H1 (cell line): ENCODE measurements at regions not wholly inside any gene's neighbourhood (a gene's known extent, or its start where the extent isn't known, plus 50 kb on each side); places are given as distances from the start of the nearest gene placed in this dataset.

Source experiments
- CTCF ChIA-PET: fragments of 300-600 bp; sonication (Branson Sonifier 250); formaldehyde crosslinking; loops from one replicate; lab custom pipeline; 2021; ENCODE audit not compliant: partially characterized antibody; lab: Charles Lee
- POLR2A ChIA-PET: fragments of 300-600 bp; sonication (Branson Sonifier 250); formaldehyde crosslinking; loops from one replicate; lab custom pipeline; 2021; ENCODE audit warnings: inconsistent platforms; ENCODE audit not compliant: partially characterized antibody; lab: Charles Lee
- DNase-seq, 2 experiments: peaks; one replicate each; pipeline versions ENCODE4 v3.0.0 to v3.0.0-alpha.2; 2010 to 2022; ENCODE audit warnings: low spot score in 2 of 2, low read depth in 1 of 2, mixed read lengths in 1 of 2
- FAIRE-seq: peaks from 2 replicates; lab custom pipeline; 2011; peaks lifted over from hg19 to GRCh38; lab: Jason Lieb, UNC
- H2AFZ ChIP-seq: 2 replicates; pipeline ENCODE4 v1.8.1; 2012; ENCODE audit warnings: low read length, inconsistent platforms
- H2AK5ac ChIP-seq: 2 replicates; pipeline ENCODE4 v1.6.1; 2013; ENCODE audit warnings: low read depth, low read length
- H2BK120ac ChIP-seq: replicated peaks from 2 replicates; pipeline ENCODE3; 2013; ENCODE audit warnings: low read depth, low read length, inconsistent platforms
- H2BK12ac ChIP-seq: 2 replicates; pipeline ENCODE4 v1.6.1; 2013; ENCODE audit warnings: low read depth, low read length
- H2BK15ac ChIP-seq: 2 replicates; pipeline ENCODE4 v1.6.1; 2013; ENCODE audit warnings: low read length
- H2BK20ac ChIP-seq: 2 replicates; pipeline ENCODE4 v1.6.1; 2013; ENCODE audit warnings: low read length
- H2BK5ac ChIP-seq: 2 replicates; pipeline ENCODE4 v1.6.1; 2013; ENCODE audit warnings: low read depth, low read length
- H3K14ac ChIP-seq: 2 replicates; pipeline ENCODE4 v1.6.1; 2013; ENCODE audit warnings: inconsistent platforms; ENCODE audit not compliant: insufficient read length
- H3K18ac ChIP-seq: 2 replicates; pipeline ENCODE4 v1.6.1; 2013; ENCODE audit warnings: low read length; ENCODE audit errors: extremely low read depth
- H3K23ac ChIP-seq: 2 replicates; pipeline ENCODE4 v1.6.1; 2013; ENCODE audit warnings: inconsistent platforms; ENCODE audit not compliant: insufficient read length
- H3K23me2 ChIP-seq: 2 replicates; pipeline ENCODE4 v1.6.1; 2013; ENCODE audit warnings: low read depth, low read length
- H3K27ac ChIP-seq: 2 replicates; pipeline ENCODE4 v1.6.1; 2011; ENCODE audit warnings: low read depth, low read length, inconsistent platforms
- H3K27me3 ChIP-seq, 4 experiments: replicated peaks in 1 of 4; 1 replicate in 1 of 4; 2 replicates in 3 of 4; pipeline versions ENCODE4 v1.6.1 to v1.8.1; 2011 to 2013; ENCODE audit warnings: low read length in 3 of 4, mild to moderate bottlenecking in 3 of 4, inconsistent platforms in 2 of 4, mixed read lengths in 2 of 4, moderate library complexity in 1 of 4; ENCODE audit not compliant: control insufficient read depth in 3 of 4, insufficient read depth in 3 of 4; ENCODE audit errors: extremely low read depth in 1 of 4
- H3K36me3 ChIP-seq, 4 experiments: 2 replicates each; pipeline versions ENCODE4 v1.6.1 to v1.8.1; 2011 to 2013; ENCODE audit warnings: mild to moderate bottlenecking in 4 of 4, low read length in 3 of 4, moderate library complexity in 2 of 4, control low read depth in 1 of 4, inconsistent platforms in 1 of 4; ENCODE audit not compliant: insufficient read depth in 4 of 4, control insufficient read depth in 2 of 4
- H3K4ac ChIP-seq: replicated peaks from 2 replicates; pipeline ENCODE3; 2013; ENCODE audit warnings: low read length, low read depth, mixed read lengths, inconsistent platforms; ENCODE audit not compliant: insufficient read length
- H3K4me1 ChIP-seq, 4 experiments: replicated peaks in 1 of 4; 1 replicate in 1 of 4; 2 replicates in 3 of 4; pipeline versions ENCODE4 v1.6.1 to v1.8.1; 2011 to 2013; ENCODE audit warnings: low read length in 3 of 4, inconsistent platforms in 2 of 4, mixed read lengths in 1 of 4; ENCODE audit not compliant: insufficient read depth in 4 of 4, control insufficient read depth in 3 of 4
- H3K4me2 ChIP-seq, 2 experiments: 2 replicates each; pipeline versions ENCODE4 v1.6.1 to v1.8.1; 2011 to 2013; ENCODE audit warnings: low read depth in 2 of 2, low read length in 2 of 2, control low read depth in 1 of 2, inconsistent platforms in 1 of 2, mild to moderate bottlenecking in 1 of 2; ENCODE audit not compliant: insufficient read depth in 1 of 2
- H3K4me3 ChIP-seq, 4 experiments: fragments of 200-600, 300-600 bp in 1 of 4; sonication (generic), shearing (Covaris generic), sonication (Bioruptor Twin) in 1 of 4; 2 replicates each; pipeline versions ENCODE4 v1.5.1 to v1.8.1; 2011 to 2016; ENCODE audit warnings: low read length in 4 of 4, low read depth in 3 of 4, control low read depth in 2 of 4, inconsistent platforms in 2 of 4, mild to moderate bottlenecking in 2 of 4, mixed read lengths in 1 of 4, moderate library complexity in 1 of 4; ENCODE audit not compliant: insufficient read depth in 2 of 4; ENCODE audit errors: extremely low read depth in 1 of 4
- H3K56ac ChIP-seq: replicated peaks from 2 replicates; pipeline ENCODE3; 2013; ENCODE audit warnings: low read depth, mild to moderate bottlenecking, mixed read lengths, low read length, inconsistent platforms; ENCODE audit not compliant: insufficient read length
- H3K79me1 ChIP-seq: 2 replicates; pipeline ENCODE4 v1.6.1; 2013; ENCODE audit warnings: low read depth, low read length, control low read depth
- H3K79me2 ChIP-seq, 2 experiments: 2 replicates each; pipeline versions ENCODE4 v1.6.1 to v1.8.1; 2012 to 2013; ENCODE audit warnings: low read length in 2 of 2, mild to moderate bottlenecking in 2 of 2, inconsistent platforms in 1 of 2; ENCODE audit not compliant: insufficient read depth in 2 of 2, control insufficient read depth in 1 of 2
- H3K9ac ChIP-seq, 4 experiments: replicated peaks in 1 of 4; 1 replicate in 1 of 4; 2 replicates in 3 of 4; pipeline versions ENCODE4 v1.6.1 to v1.8.1; 2011 to 2013; ENCODE audit warnings: low read depth in 3 of 4, low read length in 3 of 4, control low read depth in 2 of 4, mild to moderate bottlenecking in 2 of 4, moderate library complexity in 2 of 4, inconsistent platforms in 1 of 4; ENCODE audit errors: extremely low read depth in 1 of 4
- H3K9me3 ChIP-seq, 2 experiments: 2 replicates each; pipeline versions ENCODE4 v1.6.1 to v1.8.1; 2012 to 2013; ENCODE audit warnings: mild to moderate bottlenecking in 2 of 2, moderate library complexity in 2 of 2, control low read depth in 1 of 2, inconsistent platforms in 1 of 2, low read depth in 1 of 2, low read length in 1 of 2, mixed read lengths in 1 of 2; ENCODE audit not compliant: insufficient read depth in 2 of 2
- H4K20me1 ChIP-seq, 2 experiments: replicated peaks in 1 of 2; 2 replicates each; pipeline versions ENCODE3 to v1.8.1; 2011 to 2013; ENCODE audit warnings: inconsistent platforms in 2 of 2, low read length in 2 of 2, mild to moderate bottlenecking in 1 of 2; ENCODE audit not compliant: insufficient read depth in 2 of 2, control insufficient read depth in 1 of 2
- H4K5ac ChIP-seq: 2 replicates; pipeline ENCODE4 v1.6.1; 2013; ENCODE audit warnings: low read length, low read depth, mixed read lengths, inconsistent platforms; ENCODE audit not compliant: insufficient read length
- H4K8ac ChIP-seq: 2 replicates; pipeline ENCODE4 v1.8.0; 2013; ENCODE audit warnings: mild to moderate bottlenecking, moderate library complexity, low read length, inconsistent platforms; ENCODE audit not compliant: insufficient read depth; ENCODE audit errors: extremely low read depth
- H4K91ac ChIP-seq: replicated peaks from 2 replicates; pipeline ENCODE3; 2013; ENCODE audit warnings: low read length, mixed read lengths, inconsistent platforms; ENCODE audit not compliant: insufficient read length
- BRCA1 ChIP-seq: IDR thresholded peaks from 2 replicates; pipeline ENCODE4 v1.6.1; 2012; ENCODE audit warnings: low read depth, low read length, improper control_type of control experiment
- CTBP2 ChIP-seq: IDR thresholded peaks from 2 replicates; pipeline ENCODE4 v1.7.0; 2011; ENCODE audit warnings: borderline replicate concordance, mild to moderate bottlenecking, moderate library complexity, mixed read lengths, low read length; ENCODE audit not compliant: insufficient read depth, insufficient read length
- GABPA ChIP-seq: IDR thresholded peaks from 2 replicates; pipeline ENCODE4 v1.6.1; 2011; ENCODE audit warnings: mild to moderate bottlenecking, low read length, moderate library complexity, borderline replicate concordance; ENCODE audit not compliant: insufficient read depth
- HDAC6 ChIP-seq: IDR thresholded peaks from one replicate; pipeline ENCODE4 v1.7.1; 2012; ENCODE audit warnings: low read depth, mild to moderate bottlenecking, inconsistent platforms, low read length, moderate library complexity
- KDM4A ChIP-seq: IDR thresholded peaks from one replicate; pipeline ENCODE4 v1.7.1; 2012; ENCODE audit warnings: low read depth, mild to moderate bottlenecking, moderate library complexity, low read length, inconsistent platforms; ENCODE audit not compliant: severe bottlenecking
- PHF8 ChIP-seq: fragments of 200-600 bp; sonication (generic); conservative IDR thresholded peaks from 2 replicates; pipeline ENCODE4 v1.7.1; 2012; ENCODE audit warnings: low read depth, mild to moderate bottlenecking, inconsistent platforms, low read length, moderate library complexity
- RBBP5 ChIP-seq: IDR thresholded peaks from 2 replicates; pipeline ENCODE4 v1.7.1; 2012; ENCODE audit warnings: low read depth, mild to moderate bottlenecking, inconsistent platforms, low read length, moderate library complexity, borderline replicate concordance
- SP1 ChIP-seq: IDR thresholded peaks from 2 replicates; pipeline ENCODE4 v1.6.1; 2011; ENCODE audit warnings: low read depth, low read length
- TAF7 ChIP-seq: optimal IDR thresholded peaks from 2 replicates; pipeline ENCODE3; 2011; ENCODE audit warnings: low read depth, mild to moderate bottlenecking, inconsistent platforms, low read length, moderate library complexity, borderline replicate concordance
- TEAD4 ChIP-seq: IDR thresholded peaks from 2 replicates; pipeline ENCODE4 v1.6.1; 2012; ENCODE audit warnings: low read depth, low read length, inconsistent platforms, mixed read lengths
- YY1 ChIP-seq: IDR thresholded peaks from 2 replicates; pipeline ENCODE4 v1.6.1; 2011; ENCODE audit warnings: low read depth, mild to moderate bottlenecking, low read length
- WGBS, 2 experiments: shearing (Covaris generic) in 1 of 2; methylation state at CpG; one replicate each; pipeline versions ENCODE4 v1.1.6 to v1.1.7; 2013 to 2015; ENCODE audit warnings: low lambda C conversion rate in 2 of 2, mixed read lengths in 2 of 2, inconsistent platforms in 1 of 2, low coverage in 1 of 2, missing lambda C conversion rate in 1 of 2; ENCODE audit not compliant: insufficient replicate concordance in 2 of 2, insufficient coverage in 1 of 2, insufficient read length in 1 of 2; ENCODE audit errors: extremely low coverage in 1 of 2, missing lambda C conversion rate in 1 of 2; 5-methylcytosine and 5-hydroxymethylcytosine counted together
- TF ChIP-seq, protein P1 (sequence below): IDR thresholded peaks from 2 replicates; pipeline ENCODE4 v1.6.1; 2011; ENCODE audit warnings: low read length, improper control_type of control experiment

DNA sequence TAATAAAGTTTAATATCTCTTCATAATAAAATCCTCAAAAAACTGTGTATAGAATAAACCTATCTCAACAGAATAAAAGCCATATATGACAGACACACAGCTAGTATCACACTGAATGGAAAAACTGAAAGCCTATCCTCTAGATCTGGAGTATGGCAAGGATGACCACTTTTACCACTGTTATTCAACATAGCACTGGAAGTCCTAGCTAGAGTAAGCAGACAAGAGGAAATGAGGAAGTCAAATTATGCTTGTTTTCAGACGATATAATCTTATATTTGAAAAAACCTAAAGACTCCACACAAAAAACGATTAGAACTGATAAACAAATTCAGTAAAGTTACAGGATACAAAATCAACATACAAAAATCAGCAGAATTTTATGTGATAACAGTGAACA, 57.4 kb upstream of the DIPK2A start:
- H3K18ac ChIP-seq: no peak overlapping the region
- H2AK5ac ChIP-seq: no peak overlapping the region
- H3K79me1 ChIP-seq: no peaks in the 10 kb centered on the region
- DNase-seq: no peak
- no peaks in the 10 kb centered on the region for H4K20me1 ChIP-seq
- H4K5ac ChIP-seq: no peak overlapping the region
- H2BK120ac ChIP-seq: no peak overlapping the region
- no peak overlapping the region for H3K9ac ChIP-seq
- H3K4me2 ChIP-seq: no peak overlapping the region
- H3K4me1 ChIP-seq: peaks cover 0 to 3% (median 2%) of the 10 kb centered on the region in 4 experiments; a peak in 2 of 7 replicates
- no peaks in the 10 kb centered on the region for H3K79me2 ChIP-seq
- H3K23me2 ChIP-seq: no peaks in the 10 kb centered on the region
- ChIA-PET CTCF (interaction anchor here (1.2 kb wide), 1 partner anchor 22 kb away, joined by 4 read pairs; no protein-coding TSS in a partner anchor), POLR2A (no interaction called here)
- H2BK20ac ChIP-seq: no peak overlapping the region
- TF ChIP-seq TAF7 (no peak), PHF8 (no peak), BRCA1 (no peak), RBBP5 (no peak), TEAD4 (no peak), HDAC6 (no peak), YY1 (no peak), KDM4A (no peak), GABPA (no peak), SP1 (no peak), CTBP2 (no peak)
- TF ChIP-seq, protein P1, sequence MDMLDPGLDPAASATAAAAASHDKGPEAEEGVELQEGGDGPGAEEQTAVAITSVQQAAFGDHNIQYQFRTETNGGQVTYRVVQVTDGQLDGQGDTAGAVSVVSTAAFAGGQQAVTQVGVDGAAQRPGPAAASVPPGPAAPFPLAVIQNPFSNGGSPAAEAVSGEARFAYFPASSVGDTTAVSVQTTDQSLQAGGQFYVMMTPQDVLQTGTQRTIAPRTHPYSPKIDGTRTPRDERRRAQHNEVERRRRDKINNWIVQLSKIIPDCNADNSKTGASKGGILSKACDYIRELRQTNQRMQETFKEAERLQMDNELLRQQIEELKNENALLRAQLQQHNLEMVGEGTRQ: no peak
- no peak overlapping the region for H3K4ac ChIP-seq
- H3K27me3 ChIP-seq: no peaks in the 10 kb centered on the region
- 79% methylated on average over 2 of the region's 2 CpGs; no CpG with 5 or more reads in 1 of the 2 experiments for WGBS, 2 experiments
- no peak overlapping the region for H2BK5ac ChIP-seq
- H3K27ac ChIP-seq: no peak overlapping the region
- no peak overlapping the region for H3K4me3 ChIP-seq
- H4K8ac ChIP-seq: no peak overlapping the region
- H3K9me3 ChIP-seq: no peaks in the 10 kb centered on the region
- FAIRE-seq: no peak
- H3K14ac ChIP-seq: no peak overlapping the region
- no peak overlapping the region for H2AFZ ChIP-seq
- no peak overlapping the region for H3K23ac ChIP-seq
- no peak overlapping the region for H2BK12ac ChIP-seq
- no peak overlapping the region for H2BK15ac ChIP-seq
- H3K56ac ChIP-seq: no peak overlapping the region
- H3K36me3 ChIP-seq: no peaks in the 10 kb centered on the region; a peak in 1 of 8 replicates
- no peak overlapping the region for H4K91ac ChIP-seq
